SK-N-SH treated with all-trans-retinoic acid at 6 μM for 48 hours (cell line): ENCODE measurements at regions not wholly inside any gene's neighbourhood (a gene's known extent, or its start where the extent isn't known, plus 50 kb on each side); places are given as distances from the start of the nearest gene placed in this dataset.

ENCODE experiments used
- ARNTL ChIP-seq: fragments of 450-650 bp; formaldehyde crosslinking; IDR thresholded peaks from 2 replicates; pipeline ENCODE4 v1.5.0; 2020; ENCODE audit warnings: low read depth, mild to moderate bottlenecking, moderate library complexity, borderline replicate concordance
- BACH2 ChIP-seq: fragments of 250-450 bp; sonication (Bioruptor Pico); IDR thresholded peaks from 2 replicates; pipeline ENCODE4 v1.9.0; 2021; ENCODE audit warnings: mild to moderate bottlenecking, borderline replicate concordance
- ESRRG ChIP-seq: fragments of 250-450 bp; sonication (Bioruptor Pico); IDR thresholded peaks from 2 replicates; pipeline ENCODE4 v1.6.1; 2021; ENCODE audit warnings: mild to moderate bottlenecking
- OSR1 ChIP-seq: fragments of 250-450 bp; sonication (Bioruptor Pico); IDR thresholded peaks from 2 replicates; pipeline ENCODE4 v1.8.0; 2022; ENCODE audit warnings: moderate library complexity, mild to moderate bottlenecking, inconsistent platforms
- TOX ChIP-seq: fragments of 250-450 bp; sonication (Bioruptor Pico); IDR thresholded peaks from 2 replicates; pipeline ENCODE4 v1.8.0; 2021; ENCODE audit warnings: mild to moderate bottlenecking, moderate library complexity, borderline replicate concordance
- ZC3H10 ChIP-seq: fragments of 250-450 bp; sonication (Bioruptor Pico); IDR thresholded peaks from 2 replicates; pipeline ENCODE4 v1.5.1; 2021; ENCODE audit warnings: mild to moderate bottlenecking, moderate library complexity
- ZFP3 ChIP-seq: fragments of 250-450 bp; sonication (Bioruptor Pico); IDR thresholded peaks from 2 replicates; pipeline ENCODE4 v1.5.0; 2020; ENCODE audit warnings: mild to moderate bottlenecking, moderate library complexity
- ZFP30 ChIP-seq: fragments of 450-650 bp; formaldehyde crosslinking; IDR thresholded peaks from 2 replicates; pipeline ENCODE4 v1.5.0; 2022; ENCODE audit warnings: mild to moderate bottlenecking, moderate library complexity
- ZNF70 ChIP-seq: fragments of 450-650 bp; formaldehyde crosslinking; IDR thresholded peaks from 2 replicates; pipeline ENCODE4 v1.5.0; 2020; ENCODE audit warnings: mild to moderate bottlenecking, moderate library complexity
- ZNF8 ChIP-seq: fragments of 450-650 bp; formaldehyde crosslinking; IDR thresholded peaks from 2 replicates; pipeline ENCODE4 v1.5.0; 2020; ENCODE audit warnings: mild to moderate bottlenecking, moderate library complexity
- TF ChIP-seq, protein P1 (sequence below): fragments of 250-450 bp; sonication (Bioruptor Pico); IDR thresholded peaks from 2 replicates; pipeline ENCODE4 v1.5.1; 2020; ENCODE audit warnings: low read depth, mild to moderate bottlenecking, moderate library complexity
- TF ChIP-seq, protein P2 (sequence below): fragments of 250-450 bp; sonication (Bioruptor Pico); IDR thresholded peaks from 2 replicates; pipeline ENCODE4 v1.8.0; 2021; ENCODE audit warnings: low read depth, mild to moderate bottlenecking, moderate library complexity, borderline replicate concordance
- TF ChIP-seq, protein P3 (sequence below): fragments of 250-450 bp; sonication (Bioruptor Pico); IDR thresholded peaks from 2 replicates; pipeline ENCODE4 v1.8.0; 2020; ENCODE audit warnings: mild to moderate bottlenecking, moderate library complexity, borderline replicate concordance
- TF ChIP-seq, protein P4 (sequence below): fragments of 250-450 bp; sonication (Bioruptor Pico); IDR thresholded peaks from 2 replicates; pipeline ENCODE4 v1.5.1; 2021; ENCODE audit warnings: mild to moderate bottlenecking, moderate library complexity

DNA sequence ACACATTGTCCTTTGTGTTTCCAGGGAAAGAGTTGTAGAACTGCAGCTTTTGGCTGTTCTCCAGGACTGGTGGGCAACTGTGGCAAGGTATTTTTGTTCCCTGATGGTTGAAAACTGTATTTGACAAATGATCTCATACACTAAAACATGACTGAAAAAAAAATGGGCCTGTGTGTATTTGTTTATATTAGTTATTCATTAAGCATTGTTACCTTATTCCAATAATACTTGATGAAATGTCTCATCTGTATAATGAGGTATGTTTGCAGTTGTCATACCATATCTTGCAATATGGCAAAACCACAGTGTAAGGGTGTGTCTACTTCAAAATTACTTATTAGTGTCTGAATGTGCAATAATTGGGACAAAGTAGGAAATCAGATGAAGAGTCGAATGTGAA lies 479.4 kb upstream of the NOVA1 start:
- TF ChIP-seq ARNTL (CRISPR knock-in tag) (no peak), BACH2 (no peak), ZNF8 (CRISPR knock-in tag) (no peak), ZFP3 (CRISPR knock-in tag) (no peak), TOX (CRISPR knock-in tag) (no peak), ESRRG (CRISPR knock-in tag) (no peak), ZNF70 (CRISPR knock-in tag) (no peak), OSR1 (CRISPR knock-in tag) (no peak), ZC3H10 (no peak), ZFP30 (CRISPR knock-in tag) (no peak)
- TF ChIP-seq, protein P1, sequence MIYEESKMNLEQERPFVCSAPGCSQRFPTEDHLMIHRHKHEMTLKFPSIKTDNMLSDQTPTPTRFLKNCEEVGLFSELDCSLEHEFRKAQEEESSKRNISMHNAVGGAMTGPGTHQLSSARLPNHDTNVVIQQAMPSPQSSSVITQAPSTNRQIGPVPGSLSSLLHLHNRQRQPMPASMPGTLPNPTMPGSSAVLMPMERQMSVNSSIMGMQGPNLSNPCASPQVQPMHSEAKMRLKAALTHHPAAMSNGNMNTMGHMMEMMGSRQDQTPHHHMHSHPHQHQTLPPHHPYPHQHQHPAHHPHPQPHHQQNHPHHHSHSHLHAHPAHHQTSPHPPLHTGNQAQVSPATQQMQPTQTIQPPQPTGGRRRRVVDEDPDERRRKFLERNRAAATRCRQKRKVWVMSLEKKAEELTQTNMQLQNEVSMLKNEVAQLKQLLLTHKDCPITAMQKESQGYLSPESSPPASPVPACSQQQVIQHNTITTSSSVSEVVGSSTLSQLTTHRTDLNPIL (CRISPR knock-in tag) = no peak
- TF ChIP-seq, protein P2, sequence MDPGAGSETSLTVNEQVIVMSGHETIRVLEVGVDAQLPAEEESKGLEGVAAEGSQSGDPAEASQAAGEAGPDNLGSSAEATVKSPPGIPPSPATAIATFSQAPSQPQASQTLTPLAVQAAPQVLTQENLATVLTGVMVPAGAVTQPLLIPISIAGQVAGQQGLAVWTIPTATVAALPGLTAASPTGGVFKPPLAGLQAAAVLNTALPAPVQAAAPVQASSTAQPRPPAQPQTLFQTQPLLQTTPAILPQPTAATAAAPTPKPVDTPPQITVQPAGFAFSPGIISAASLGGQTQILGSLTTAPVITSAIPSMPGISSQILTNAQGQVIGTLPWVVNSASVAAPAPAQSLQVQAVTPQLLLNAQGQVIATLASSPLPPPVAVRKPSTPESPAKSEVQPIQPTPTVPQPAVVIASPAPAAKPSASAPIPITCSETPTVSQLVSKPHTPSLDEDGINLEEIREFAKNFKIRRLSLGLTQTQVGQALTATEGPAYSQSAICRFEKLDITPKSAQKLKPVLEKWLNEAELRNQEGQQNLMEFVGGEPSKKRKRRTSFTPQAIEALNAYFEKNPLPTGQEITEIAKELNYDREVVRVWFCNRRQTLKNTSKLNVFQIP = no peak
- TF ChIP-seq, protein P3, sequence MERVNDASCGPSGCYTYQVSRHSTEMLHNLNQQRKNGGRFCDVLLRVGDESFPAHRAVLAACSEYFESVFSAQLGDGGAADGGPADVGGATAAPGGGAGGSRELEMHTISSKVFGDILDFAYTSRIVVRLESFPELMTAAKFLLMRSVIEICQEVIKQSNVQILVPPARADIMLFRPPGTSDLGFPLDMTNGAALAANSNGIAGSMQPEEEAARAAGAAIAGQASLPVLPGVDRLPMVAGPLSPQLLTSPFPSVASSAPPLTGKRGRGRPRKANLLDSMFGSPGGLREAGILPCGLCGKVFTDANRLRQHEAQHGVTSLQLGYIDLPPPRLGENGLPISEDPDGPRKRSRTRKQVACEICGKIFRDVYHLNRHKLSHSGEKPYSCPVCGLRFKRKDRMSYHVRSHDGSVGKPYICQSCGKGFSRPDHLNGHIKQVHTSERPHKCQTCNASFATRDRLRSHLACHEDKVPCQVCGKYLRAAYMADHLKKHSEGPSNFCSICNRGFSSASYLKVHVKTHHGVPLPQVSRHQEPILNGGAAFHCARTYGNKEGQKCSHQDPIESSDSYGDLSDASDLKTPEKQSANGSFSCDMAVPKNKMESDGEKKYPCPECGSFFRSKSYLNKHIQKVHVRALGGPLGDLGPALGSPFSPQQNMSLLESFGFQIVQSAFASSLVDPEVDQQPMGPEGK = no peak
- TF ChIP-seq, protein P4, sequence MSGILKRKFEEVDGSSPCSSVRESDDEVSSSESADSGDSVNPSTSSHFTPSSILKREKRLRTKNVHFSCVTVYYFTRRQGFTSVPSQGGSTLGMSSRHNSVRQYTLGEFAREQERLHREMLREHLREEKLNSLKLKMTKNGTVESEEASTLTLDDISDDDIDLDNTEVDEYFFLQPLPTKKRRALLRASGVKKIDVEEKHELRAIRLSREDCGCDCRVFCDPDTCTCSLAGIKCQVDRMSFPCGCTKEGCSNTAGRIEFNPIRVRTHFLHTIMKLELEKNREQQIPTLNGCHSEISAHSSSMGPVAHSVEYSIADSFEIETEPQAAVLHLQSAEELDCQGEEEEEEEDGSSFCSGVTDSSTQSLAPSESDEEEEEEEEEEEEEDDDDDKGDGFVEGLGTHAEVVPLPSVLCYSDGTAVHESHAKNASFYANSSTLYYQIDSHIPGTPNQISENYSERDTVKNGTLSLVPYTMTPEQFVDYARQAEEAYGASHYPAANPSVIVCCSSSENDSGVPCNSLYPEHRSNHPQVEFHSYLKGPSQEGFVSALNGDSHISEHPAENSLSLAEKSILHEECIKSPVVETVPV (CRISPR knock-in tag) = no peak
